CD4-positive, alpha-beta T cell treated with Interleukin-10 for 1 hour (primary cell): ENCODE measurements at regions not wholly inside any gene's neighbourhood (a gene's known extent, or its start where the extent isn't known, plus 50 kb on each side); places are given as distances from the start of the nearest gene placed in this dataset.

ENCODE experiments used
- DNase-seq: peaks from one replicate; pipeline ENCODE4 v3.0.0-alpha.2; 2020

GRCh38 chr20:10771435-10772140 lies 97.8 kb upstream of the JAG1 start:
- no peak for DNase-seq

GRCh38 chr20:10774357-10774943 lies 100.7 kb upstream of the JAG1 start:
- DNase-seq, result no peak

GRCh38 chr20:10777710-10778109 lies 103.9 kb upstream of the JAG1 start:
- no peak for DNase-seq

GRCh38 chr20:10779911-10780310 lies 106.1 kb upstream of the JAG1 start:
- no peak for DNase-seq

- DNase-seq, result no peak
Observed at GRCh38 chr20:10780901-10781300, 107.1 kb upstream of the JAG1 start.

GRCh38 chr20:10781526-10781925 lies 107.7 kb upstream of the JAG1 start:
- no peak for DNase-seq

GRCh38 chr20:10783707-10784553 lies 110.1 kb upstream of the JAG1 start:
- no peak for DNase-seq

GRCh38 chr20:10784554-10785183 lies 110.9 kb upstream of the JAG1 start:
- DNase-seq, result no peak

GRCh38 chr20:10786678-10787077 lies 112.9 kb upstream of the JAG1 start:
- DNase-seq, result no peak

GRCh38 chr20:10788055-10788454 lies 114.3 kb upstream of the JAG1 start:
- DNase-seq, result no peak

GRCh38 chr20:10788877-10789276 lies 115.1 kb upstream of the JAG1 start:
- DNase-seq, result no peak

- DNase-seq, result no peak
Observed at GRCh38 chr20:10789386-10789785, 115.6 kb upstream of the JAG1 start.

- DNase-seq, result no peak
Observed at GRCh38 chr20:10790013-10790412, 116.2 kb upstream of the JAG1 start.

- DNase-seq, result no peak
Observed at GRCh38 chr20:10792291-10792690, 118.5 kb upstream of the JAG1 start.

- no peak for DNase-seq
Observed at GRCh38 chr20:10793766-10794165, 120.0 kb upstream of the JAG1 start.

GRCh38 chr20:10794765-10795164 lies 121.0 kb upstream of the JAG1 start:
- no peak for DNase-seq

- no peak for DNase-seq
Observed at GRCh38 chr20:10795286-10796026, 121.7 kb upstream of the JAG1 start.

GRCh38 chr20:10798811-10799210 lies 125.0 kb upstream of the JAG1 start:
- DNase-seq, result no peak

- no peak for DNase-seq
Observed at GRCh38 chr20:10799735-10800134, 125.9 kb upstream of the JAG1 start.

- no peak for DNase-seq
Observed at GRCh38 chr20:10800288-10800687, 126.5 kb upstream of the JAG1 start.

- DNase-seq, result no peak
Observed at GRCh38 chr20:10802236-10802635, 128.4 kb upstream of the JAG1 start.

GRCh38 chr20:10805764-10806163 lies 132.0 kb upstream of the JAG1 start:
- DNase-seq, result no peak

- no peak for DNase-seq
Observed at GRCh38 chr20:10806539-10806938, 132.7 kb upstream of the JAG1 start.
